ENCODE measurements at regions not wholly inside any gene's neighbourhood (a gene's known extent, or its start where the extent isn't known, plus 50 kb on each side); places are given as distances from the start of the nearest gene placed in this dataset.
A peak's percentile ranks its signal among the peaks of the same experiment; 100 is the strongest.

DNA sequence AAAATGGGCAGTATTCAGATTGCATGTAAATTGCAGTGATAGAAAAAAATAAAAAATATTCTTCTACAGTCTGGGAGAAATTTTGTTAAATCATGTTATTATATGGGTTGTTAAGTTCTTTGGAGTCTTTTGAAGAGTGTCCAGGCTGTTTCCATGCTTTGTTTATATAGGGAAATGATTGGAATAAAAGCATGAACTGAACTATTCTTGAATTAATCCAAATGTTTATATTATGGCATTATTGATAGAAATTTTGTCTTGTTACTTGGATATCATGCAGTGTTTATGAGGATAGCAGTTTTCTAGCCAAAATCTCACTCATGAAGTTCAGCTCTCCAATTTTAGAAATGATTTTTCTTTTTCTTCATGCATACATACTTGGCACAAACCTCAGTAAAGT, 108.2 kb upstream of the NAV3 start:
- TF ChIP-seq, protein P1, sequence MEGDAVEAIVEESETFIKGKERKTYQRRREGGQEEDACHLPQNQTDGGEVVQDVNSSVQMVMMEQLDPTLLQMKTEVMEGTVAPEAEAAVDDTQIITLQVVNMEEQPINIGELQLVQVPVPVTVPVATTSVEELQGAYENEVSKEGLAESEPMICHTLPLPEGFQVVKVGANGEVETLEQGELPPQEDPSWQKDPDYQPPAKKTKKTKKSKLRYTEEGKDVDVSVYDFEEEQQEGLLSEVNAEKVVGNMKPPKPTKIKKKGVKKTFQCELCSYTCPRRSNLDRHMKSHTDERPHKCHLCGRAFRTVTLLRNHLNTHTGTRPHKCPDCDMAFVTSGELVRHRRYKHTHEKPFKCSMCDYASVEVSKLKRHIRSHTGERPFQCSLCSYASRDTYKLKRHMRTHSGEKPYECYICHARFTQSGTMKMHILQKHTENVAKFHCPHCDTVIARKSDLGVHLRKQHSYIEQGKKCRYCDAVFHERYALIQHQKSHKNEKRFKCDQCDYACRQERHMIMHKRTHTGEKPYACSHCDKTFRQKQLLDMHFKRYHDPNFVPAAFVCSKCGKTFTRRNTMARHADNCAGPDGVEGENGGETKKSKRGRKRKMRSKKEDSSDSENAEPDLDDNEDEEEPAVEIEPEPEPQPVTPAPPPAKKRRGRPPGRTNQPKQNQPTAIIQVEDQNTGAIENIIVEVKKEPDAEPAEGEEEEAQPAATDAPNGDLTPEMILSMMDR (IDR thresholded peaks at IDR 0.05), result no peak

DNA sequence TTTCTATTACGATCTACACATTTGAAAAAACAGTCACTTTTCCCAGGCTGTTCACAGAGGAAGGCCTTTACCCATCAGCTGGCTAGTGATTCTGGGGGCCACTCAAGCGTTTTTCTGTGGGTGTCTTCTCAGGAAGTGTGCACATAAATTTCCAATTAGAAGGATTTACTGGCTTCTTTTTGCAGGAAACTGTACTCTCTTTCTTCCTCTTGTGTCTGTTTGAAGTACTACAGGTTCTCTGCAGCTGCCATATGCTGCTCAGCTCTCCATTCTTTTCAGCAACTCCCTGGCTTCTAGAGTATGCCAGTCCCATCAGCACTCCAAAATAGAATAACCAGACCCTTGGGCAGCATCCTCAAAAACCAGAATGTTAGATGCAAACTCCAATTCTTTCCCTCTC, 110.4 kb upstream of the NAV3 start:
- TF ChIP-seq, protein P1 (IDR thresholded peaks at IDR 0.05), result no peak; the same call in 1 of the 2 replicates

DNA sequence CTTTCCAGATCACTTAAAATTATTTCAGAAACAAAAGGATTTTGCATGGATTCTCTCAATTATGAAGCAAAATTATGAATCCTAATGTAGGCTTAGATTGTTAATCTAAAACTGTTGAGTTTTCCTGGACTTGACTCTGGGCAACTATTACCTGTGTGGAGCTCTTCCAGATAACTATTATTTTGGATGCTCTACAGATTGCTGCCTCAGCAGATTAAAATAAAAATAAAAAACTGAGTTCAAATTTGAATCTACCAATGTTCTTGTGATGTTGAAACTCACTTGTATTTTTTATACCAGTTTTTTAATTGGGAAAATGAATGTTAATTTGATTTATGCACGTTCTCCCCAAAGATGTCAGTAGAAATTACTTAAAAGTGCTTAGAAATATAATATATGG, 120.5 kb upstream of the NAV3 start:
- TF ChIP-seq, protein P1 (IDR thresholded peaks at IDR 0.05), result no peak

DNA sequence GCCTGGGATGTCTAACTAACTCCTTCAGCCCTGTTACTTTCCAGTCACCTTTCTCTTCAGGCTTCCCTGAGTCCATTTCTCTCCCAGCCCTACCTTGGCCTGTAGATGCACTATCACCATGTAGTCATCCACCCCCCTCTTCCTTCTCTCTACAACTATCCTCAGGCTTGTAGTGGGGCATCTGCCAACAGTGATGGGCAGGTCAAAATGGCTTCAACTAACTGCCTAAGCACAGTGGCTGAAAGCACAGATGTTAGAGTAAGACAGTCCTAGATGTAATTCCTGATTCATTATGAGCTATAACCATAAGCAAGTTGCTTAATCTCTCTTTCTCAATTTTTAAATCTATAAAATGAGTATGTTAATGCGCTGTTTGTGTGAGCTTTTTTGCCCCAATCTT, 133.6 kb upstream of the NAV3 start:
- TF ChIP-seq, protein P1 (IDR thresholded peaks at IDR 0.05), result no peak

DNA sequence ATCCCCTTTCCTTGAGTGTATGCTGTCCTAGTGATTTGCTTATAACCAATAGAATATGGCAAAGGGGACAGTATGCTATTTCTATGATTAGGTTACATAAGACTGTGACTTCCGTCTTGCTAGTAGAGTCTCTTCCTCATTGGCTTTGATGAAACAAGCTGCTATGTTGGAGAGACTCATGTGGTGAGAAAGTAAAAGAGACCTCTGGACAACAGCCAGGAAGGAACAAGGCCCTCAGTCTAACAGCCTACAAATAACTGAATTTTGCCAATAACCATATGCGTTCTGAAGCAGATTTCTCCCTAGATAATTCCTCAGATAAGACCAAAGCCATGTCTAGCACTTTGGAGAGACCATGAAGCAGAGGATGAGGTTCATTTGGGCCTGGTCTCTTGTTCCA, 134.5 kb upstream of the NAV3 start:
- TF ChIP-seq, protein P1 (IDR thresholded peaks at IDR 0.05), result no peak

DNA sequence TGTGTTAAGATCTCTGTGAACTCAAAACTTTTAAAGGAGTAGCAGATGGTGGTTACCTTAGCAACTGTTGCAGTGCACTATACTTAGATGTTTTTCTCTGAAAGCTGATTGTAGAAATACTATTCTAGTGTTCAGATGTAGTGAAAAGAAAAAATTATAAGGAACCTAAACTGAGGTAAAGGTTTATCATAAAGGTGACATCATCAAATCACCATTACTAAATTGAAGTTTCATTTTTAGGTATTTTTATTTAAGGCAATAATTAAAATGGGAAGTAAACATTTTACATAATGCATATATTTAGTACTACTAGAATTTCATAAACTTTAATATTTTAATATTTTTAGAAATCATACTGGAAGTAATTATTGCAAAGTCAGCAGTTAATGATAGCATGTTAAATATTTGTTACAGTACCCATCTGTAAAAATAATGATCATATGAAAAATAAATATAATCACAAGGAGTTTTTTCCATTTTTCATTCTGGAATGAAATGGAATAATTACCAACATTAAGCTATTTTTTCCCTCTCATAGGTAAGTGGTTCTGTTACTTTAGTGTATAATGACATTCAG, 141.1 kb upstream of the NAV3 start:
- TF ChIP-seq, protein P1 (IDR thresholded peaks at IDR 0.05), result no peak

DNA sequence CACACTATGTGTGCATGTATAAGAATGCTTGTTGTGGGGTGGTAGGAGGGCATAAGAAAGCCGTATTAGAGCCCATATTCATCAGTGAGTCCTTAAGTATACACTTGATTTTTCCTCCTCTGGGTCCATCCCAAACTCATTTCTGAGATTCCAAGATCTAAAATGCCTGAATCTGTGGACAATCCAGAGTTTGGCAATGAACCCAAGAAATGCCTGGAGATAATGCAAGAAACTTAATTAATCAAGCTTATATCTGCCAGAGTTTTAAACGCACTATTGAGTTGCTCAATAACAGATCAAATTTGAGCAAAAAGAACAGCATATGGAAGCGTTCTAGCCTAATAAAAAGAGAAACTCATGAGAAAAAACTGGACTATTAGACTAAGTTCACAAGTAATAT, 143.4 kb upstream of the NAV3 start:
- TF ChIP-seq, protein P1 (IDR thresholded peaks at IDR 0.05), result no peak

DNA sequence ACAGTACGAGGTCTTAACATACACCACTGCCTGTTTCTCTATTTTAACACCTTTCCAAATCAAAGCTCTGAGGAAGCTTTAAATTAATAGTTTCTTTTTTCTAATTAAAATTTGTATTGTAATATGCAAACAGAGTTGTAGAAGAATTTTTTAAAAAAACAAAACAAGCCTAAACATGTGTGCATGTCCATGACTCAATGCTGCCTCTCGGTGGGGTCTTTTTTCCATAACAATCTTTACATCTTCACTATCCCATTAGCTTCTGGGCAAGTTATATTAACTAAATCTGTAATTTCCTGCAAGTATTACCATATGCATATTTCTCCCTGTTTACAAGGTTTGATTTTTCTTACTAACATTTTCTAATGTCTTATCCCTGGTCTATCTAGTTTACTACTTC, 143.9 kb upstream of the NAV3 start:
- TF ChIP-seq, protein P1 (IDR thresholded peaks at IDR 0.05), result peak; percentile 52

Data from LNCAP (cell line).